Stimulated activated CD4-positive, alpha-beta T cell treated with anti-CD3 and anti-CD28 coated beads, Interleukin-12 subunit alpha, Interleukin-12 subunit beta, amount 100 ng/mL, for 24 hours (primary cell): ENCODE measurements at regions not wholly inside any gene's neighbourhood (a gene's known extent, or its start where the extent isn't known, plus 50 kb on each side); places are given as distances from the start of the nearest gene placed in this dataset.

Experiments used
- DNase-seq, 2 experiments: peaks; one replicate each; pipeline ENCODE4 v3.0.0-alpha.2; 2020; ENCODE audit warnings: low read depth in 2 of 2

DNA sequence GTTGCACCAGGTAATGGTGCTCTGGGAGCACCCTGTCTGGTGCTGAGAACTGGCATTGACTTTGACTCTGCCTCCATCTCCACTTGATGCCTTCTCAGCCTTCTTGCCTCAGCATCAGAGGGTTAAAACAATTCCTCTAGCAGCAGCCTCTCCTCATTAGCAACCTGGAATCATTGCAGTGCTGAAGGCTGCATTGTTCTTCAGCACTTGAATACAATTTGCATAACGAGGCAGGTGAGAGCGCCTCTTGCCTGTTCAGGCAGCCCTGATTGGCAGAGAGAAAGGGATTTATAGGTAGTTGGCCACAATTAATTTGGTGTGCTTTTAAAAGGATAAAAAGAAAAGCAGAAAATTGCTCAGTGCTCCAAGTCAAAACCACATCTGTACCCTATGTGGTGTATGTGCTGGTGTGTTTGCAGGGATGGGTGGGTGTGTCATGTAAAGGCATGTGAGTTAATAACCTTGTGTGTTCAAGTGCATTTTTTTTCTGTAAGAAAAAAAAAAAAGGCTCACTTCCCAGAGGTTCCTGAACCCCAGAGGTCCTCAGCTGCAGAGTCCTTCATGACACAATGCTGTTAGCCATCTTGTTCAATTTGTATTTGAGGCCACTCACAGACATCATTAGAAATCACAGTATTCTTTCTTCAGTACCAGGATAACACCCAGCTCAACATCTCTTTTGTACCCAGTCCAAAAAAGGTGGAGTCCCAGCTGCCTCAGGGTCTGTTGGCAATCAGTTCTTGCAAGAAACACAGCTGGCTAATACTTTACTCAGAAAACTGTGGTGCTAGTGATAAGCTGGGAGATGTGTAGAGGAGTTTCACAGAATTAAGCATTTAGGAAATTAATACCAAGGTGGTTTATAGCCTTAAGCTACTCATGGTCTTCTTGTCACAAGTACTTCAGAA lies 385.6 kb downstream of the GRIN2B start:
- DNase-seq = no peak

DNA sequence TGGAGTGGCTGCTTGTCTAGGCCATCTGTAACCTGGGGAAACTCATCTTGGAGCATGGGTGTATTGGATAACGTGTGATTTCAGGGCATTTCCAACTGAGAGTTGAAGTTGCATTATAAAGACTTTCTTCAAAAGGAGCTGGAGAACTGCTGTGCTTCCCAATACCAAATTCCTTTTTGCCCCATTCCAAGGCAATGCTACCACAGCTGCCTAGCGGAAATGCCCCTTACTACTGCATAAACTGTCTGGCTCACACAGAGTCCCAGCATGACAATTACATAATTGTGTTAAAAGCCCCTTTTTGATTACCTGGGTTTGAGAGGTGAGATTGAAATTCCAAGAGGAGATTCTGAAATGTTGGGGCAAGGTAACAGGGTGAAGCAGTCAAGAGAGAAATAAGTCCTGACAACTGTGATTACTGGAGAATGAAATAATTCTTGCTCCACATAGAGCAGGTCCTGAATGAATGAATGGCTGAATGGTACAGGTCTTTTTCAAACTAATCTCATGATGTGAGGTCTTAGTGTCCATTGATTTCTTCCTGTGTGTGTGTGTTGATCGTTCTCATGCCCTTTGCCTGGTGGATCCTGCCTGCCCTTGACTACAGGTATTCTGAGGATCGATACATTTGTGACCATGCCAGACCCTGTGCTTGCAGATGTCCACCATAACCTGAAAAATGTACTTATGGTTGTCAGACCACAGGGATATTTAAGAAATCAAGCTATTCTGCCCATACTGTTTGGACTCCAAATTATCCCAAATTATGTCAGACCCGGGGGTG lies 386.5 kb downstream of the GRIN2B start:
- DNase-seq = no peak

DNA sequence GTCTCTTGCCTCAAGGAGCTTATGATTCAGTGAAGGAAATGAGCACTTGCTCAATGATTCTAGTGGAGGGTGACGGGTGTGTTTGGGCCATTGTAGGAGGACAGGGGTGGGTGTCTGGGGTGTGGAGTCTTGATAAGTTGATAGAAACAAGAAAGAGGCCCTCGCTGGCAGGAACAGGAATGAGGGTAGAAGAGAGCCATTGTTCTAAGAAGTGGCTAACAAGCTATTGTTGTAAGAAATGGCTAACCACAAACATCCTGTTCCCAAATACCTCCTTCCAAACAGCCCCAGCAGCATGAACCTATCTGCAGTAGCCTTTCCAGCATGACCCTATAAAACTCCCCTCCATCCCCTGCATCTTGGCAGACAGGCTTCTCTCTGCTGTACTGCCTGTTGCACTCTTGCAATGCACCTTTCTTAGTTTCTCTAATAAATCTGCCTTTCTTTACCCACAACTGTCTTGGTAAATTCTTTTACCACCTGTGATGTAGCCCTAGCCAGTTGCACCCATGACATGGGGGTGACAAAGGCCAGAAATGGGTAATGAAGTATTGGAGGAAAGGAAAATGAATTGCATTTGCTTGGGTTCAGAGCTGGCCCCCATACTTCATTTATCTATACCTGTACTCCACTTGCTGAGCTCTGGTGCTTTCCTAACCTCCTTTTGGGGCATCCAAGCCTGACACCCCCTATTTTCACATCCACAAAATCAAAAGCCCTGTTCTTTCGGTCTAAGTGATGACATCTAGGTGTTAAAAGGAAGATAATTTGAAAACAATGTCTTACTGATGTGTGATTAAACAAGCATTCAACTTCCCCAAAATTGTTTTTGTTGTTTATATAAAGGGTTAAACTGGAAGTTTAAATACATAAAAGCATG lies 389.1 kb downstream of the GRIN2B start:
- DNase-seq = no peak

DNA sequence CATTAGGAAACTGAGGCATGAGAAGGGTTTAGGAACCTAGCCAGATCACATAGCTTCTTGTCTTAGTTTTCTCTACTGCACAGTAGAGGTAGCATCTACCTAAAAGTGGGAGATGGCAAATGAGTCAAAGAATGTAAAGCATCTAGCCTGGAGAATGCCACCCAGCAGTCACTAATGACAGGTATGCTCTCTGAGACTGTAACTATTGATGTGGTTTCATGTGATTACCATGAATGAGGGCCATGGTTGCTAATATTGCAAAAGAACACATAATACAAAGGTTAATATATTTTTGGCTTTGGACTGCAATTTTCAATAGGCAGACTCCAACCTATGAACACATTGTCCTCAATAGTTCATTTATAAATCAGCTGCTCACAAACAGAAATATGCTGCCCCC lies 389.9 kb downstream of the GRIN2B start:
- DNase-seq = no peak

DNA sequence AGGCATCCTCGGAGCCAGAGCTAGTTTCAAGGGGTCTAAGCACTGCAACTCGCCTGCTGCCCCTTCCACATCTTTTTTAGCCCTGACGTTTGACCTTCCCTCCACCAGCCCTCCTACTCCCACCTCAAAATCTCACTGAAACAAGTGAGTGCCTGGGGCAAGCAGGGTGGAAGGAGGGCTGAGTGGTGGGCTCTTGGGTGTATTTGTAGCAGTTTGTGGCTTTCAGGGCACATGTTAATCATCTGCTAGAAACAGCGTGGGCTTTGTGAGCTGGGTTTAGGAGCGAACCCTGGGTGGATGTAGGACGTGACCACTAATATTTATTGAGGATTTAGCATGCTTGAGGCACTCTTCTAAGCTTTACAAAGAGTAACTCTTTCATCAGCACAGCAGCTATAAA lies 390.3 kb downstream of the GRIN2B start:
- no peak for DNase-seq

DNA sequence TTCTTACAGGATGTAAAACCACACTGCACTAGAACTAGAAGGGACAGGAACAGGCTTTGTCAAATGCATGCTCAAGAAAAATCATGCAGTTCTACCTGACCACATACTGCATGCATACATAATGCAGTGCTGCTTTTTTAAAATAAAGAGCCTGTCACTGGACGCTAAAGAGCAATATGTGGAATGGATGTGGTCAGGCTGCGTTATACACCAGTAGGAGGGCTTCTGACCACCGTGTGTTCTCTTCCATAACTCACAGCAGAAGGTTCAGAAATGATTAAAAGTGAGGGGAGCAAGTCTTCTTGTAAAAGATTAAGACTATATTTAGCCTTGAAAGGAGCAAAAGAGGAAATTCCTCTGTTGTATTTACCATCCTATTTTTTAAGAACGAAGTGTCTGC lies 392.0 kb downstream of the EMP1 start:
- no peak for DNase-seq

DNA sequence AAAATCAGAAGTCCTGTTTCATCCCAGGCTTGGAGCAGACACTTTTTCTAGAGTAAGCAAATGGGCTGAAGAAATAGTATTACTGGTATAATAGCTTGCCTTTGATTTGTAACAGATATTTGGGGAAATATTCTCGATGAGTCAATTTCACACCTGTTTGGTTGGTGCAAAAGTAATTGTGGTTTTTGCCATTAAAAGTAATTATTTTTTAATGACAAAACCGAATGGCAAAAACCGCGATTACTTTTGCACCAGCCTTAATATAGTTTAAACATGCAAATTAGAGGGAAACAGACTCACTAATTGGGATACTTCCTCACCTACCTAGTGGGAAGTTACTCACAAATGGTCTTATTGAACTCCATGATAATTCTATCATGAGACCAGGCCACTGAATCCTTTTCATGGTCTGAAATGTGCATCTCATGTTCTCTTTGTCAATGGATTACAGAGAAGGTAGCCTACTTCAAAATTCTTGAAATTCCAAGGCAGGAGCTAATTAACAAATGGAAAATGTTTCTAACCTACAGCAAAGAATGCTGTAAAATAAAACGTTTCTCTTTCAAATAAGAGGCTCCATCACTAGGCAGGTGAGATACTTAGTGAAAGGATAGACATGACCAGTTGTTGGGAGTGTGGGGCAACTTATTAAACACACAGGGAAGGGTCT lies 391.3 kb downstream of the EMP1 start:
- DNase-seq = no peak

DNA sequence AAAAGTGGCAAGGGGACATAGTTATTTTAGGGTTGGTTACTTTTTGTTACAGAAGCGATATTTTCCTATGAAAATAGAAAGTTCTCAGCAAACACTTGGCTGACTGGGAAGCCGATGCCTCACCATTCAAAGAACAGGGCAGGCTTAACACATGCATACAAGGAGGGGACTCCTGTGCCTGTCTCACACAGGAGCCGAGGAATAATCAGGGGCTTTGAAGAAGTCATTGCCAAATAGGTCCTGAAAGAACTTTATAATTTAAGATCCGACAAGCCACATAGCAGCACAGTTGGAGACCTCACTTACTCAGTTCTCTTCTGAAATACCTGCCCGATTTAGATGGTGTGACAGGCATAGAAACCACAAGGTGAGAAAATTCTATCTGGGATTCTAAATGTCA lies 389.8 kb downstream of the EMP1 start:
- DNase-seq = no peak

DNA sequence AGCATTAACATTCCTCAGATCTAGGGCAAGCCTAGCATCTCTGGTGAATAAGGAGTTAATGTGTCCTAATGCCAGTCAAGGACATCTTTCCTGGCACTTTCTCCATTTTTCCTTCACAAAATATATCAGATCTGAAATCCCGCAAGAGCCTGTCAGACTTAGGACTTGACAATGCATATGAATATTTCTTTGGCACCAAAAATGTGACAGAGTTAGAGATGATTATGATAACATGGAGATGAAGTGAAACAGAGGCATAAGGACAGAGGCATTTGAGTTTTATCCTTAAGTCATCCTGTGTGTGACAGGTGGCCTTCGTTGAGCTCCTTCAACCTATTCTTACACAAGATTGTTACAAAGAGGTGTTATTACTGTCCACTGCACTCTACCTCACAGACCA lies 388.0 kb downstream of the EMP1 start:
- DNase-seq = no peak

DNA sequence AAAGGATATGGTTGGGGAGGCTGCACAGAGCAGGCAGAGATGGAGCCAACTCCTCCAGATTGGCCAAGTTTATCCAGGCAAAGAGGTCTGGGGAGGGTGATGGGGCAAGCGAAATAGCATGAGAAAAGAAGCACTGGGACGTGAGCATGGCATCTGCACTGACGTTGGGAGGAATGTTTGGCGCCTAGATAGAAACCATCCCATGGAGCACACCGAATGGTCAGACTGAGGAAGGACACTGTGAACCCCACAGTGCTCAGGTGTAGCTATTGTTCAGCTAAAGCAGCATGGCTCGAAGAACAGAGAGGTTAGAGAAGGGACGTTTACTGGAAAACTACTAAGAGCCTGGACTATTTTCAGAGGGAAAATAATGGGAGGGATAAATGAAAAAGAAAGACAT lies 387.1 kb downstream of the EMP1 start:
- DNase-seq = no peak

DNA sequence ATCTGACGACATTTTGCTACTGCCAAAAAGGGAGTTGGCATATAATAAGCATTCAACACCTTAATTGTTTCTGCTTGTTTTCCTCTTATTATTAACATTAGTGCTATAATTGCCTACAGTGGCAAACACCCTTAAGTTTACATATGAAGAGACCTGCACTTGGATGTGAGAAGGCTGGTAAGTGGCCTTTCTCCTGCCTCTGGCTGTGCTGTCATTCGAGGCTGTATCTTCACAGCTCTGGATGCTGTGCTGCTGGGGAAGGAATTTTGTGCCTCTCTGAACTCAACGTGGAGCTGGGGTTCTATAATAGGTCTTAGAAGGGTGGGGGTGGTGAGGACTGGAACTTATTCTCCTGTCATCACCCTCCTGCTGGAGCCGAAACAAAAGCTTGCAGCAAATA lies 385.9 kb downstream of the EMP1 start:
- DNase-seq = no peak

DNA sequence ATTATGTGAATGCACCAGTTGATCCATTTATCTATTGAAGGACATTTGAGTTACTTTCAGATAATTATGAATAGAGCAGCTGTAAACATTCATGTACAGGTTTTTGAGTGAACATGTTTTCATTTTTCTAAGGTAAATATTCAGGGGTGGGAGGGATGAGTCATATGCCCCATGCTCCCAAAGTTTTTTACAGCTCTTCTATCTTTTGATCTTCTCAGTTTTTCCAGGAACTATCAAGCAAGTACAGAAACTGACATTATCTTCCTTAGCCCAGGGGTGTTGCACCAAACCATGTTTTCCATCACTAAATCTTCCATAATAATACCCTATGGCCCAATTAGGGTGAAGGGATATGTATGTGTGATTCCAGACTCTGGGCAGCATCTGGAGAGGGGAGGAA lies 384.5 kb downstream of the EMP1 start:
- no peak for DNase-seq

DNA sequence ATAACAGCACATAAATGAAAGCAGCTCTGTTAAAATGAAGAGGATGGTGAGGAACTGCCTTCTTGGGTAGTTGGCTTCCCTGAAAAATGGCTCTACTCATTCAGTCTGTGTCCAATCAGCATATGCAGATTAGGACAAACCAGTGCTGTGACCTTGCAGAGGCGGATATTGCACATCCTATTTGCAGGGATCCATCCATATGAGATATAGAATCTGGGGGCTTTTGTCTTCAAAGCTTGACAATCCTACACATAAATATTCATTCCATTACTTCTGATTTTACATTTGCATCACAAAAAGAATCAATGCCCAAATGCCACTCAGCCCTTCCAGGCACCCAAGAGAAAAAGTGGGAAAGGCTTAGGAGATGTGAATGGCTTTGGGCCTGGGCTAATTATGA lies 383.7 kb downstream of the EMP1 start:
- DNase-seq = no peak

DNA sequence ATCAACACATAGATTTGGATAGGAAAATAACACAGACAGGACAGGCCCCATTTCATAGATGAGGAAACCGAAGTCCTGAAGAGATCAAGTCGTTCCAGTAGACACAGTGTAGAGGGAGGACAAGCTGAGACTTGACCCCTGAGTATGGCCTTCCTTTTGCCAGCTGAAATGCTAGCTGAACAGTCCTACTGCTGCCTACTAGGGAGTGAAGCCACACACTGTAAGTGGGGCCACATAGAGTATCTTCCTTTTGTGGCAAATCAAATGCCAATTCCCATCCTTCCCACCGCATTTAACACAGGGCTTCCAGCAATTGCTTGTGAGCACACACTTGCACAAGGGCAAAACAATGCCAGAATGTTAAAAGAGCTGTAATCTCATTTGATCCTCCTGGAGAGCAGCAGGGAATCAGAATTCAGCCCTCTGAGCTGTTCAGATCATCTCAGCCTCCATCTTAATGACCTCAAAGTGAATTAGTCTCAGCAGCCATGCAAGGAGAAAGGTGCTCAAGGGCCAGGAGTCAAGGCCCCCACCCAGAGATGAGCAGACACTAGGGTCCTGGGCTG lies 380.5 kb downstream of the EMP1 start:
- DNase-seq = no peak

DNA sequence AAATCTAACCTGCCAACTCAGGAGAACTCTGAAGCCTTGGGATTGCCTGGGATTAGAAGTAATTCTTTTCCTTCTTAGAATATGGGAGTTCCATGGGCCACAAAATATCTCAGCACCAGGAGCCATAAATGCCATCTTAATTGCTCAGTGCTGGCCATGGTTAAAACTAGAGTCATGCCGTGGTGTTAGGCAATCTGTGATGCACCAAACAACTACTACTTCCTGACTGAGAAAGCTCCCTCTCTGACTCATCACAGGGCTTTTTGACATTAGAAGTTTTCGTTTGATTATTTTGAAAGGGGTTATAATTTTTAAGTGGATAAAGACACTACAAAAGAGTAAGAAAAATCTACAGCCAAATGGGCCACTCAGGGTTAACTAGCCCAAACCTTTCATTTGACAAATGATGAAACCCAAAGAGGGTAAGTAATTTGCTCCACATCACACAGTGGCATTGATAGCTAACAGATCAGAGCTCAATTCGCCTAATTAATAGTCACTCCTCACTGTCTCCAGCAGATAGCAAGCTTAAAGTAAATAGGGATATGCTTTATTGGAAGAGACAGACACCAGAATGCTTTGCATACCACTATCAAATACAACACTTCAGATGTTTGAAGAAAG lies 377.3 kb downstream of the EMP1 start:
- no peak for DNase-seq

DNA sequence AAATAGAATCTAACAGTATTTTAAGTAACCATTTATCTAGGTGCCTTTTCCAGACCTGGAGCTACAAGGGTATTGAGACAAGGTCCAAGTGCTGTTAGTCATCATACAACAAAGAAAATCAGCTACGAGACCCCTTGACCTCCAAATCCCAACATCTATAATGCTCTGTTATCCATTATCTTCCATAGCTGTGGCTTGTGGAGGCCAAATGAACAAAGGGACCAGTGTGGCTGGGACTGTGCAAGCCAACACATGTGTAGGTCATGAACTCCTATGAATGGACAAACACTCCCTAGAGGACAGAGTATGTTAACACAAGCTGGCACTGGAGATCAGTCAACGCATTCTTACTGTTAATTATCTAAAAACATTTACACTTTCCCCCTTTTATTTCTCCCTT lies 374.5 kb downstream of the EMP1 start:
- DNase-seq = no peak

DNA sequence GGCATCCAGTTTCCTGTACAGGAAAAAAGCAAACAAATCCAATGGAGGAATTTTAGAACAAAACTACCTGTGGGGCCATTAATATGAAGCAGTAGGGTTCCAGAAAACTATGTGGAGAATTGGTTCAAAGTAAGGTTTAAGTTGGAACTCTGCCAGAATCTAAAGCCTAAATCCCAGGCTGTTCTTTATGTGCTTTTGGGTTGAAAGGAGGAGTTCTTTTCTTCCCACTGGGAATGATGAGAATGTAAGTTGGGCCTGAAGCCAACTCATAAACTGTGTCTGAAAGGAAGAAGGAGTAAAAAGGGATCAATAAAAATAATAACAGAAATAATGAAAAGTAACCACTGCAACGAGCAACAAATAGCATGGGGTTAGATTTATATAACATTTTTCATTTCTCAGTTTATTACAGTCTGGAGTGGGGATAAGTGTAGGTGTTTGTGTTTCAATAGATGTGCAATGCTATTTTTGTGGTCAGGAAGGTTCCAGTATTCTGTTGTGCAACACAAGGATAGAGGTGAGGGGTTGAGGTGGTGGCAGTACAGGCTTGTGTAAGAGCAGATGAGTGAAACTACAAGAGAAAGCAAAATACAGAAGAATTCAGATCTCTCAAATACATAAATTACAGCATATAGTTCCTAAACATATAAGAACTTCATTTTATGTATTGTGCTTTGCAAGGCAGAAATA lies 373.6 kb downstream of the EMP1 start:
- DNase-seq = no peak

DNA sequence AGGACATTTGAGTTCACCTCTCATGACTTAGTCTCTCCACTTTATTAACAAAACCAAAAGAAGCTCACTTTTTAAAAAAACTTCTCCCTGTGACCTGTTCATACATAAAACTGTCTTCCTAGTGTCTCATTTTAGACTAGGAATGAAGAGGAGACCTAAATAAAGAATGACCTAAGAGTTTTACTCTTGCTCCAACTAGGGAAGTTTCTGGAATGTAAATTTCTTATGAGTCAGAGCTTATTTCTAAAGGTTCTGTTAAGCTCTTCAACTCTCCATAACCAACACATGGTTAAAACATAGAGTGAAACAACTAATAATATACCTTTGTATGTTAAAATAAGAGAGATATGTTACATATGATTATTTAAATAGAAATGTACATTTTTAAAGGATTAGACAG lies 369.8 kb downstream of the EMP1 start:
- DNase-seq = no peak

DNA sequence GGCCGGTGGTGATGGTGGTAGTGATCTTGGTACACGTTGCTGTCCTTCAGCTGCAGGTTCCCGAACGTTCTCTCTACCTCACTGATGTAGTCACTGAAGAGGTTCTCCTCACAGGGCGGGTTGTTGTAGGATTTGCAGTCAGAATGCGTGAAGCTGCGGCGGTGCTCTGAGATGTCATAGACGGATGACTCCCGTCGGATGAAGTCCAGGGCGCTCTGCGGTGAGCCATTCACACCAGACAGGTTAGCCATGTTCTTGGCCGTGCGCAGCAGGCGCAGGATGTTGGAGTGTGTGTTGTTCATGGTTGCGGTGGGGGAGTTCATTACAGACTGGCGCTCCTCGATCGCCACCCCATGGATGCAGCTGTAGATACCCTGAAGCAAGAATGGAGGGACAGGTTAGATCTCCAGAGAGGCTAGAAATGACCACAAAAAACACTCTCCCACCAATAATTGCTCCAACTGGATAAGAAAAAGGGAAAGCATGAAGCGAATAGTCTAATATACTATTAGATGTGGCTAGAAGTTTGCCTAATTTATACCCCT lies 367.8 kb downstream of the EMP1 start:
- DNase-seq = no peak

DNA sequence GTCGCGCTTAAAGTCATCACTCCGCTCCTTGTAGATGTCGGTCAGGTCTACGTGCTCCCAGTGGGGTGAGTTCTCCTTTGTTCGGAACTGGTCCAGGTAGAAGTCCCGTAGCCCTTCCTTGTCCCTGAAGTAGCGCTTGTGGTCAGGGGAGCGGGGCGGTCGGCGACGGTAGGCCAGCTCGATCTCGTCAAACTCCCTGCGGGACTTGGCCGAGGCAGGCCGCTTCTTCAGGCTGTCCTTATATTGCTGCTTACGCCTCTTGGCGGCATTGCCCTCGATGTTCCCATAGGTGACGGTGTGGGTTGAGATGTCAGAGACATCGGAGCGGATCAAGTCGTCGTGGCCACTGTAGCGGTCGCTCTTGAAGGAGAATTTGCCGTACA lies 367.2 kb downstream of the EMP1 start:
- DNase-seq = no peak
